Karpas-422 (cell line): ENCODE measurements at regions not wholly inside any gene's neighbourhood (a gene's known extent, or its start where the extent isn't known, plus 50 kb on each side); places are given as distances from the start of the nearest gene placed in this dataset.

Source experiments
- DNase-seq: peaks from one replicate; pipeline ENCODE4 v3.0.0-alpha.2; 2015
- H2AFZ ChIP-seq: fragments of 200-600 bp; sonication (generic); 2 replicates; pipeline ENCODE4 v1.6.1; 2014; ENCODE audit warnings: antibody characterized with exemption, low read length, mixed read lengths
- H3K27ac ChIP-seq: fragments of 200-600 bp; sonication (generic); 2 replicates; pipeline ENCODE4 v1.5.1; 2014; ENCODE audit warnings: mild to moderate bottlenecking, low read length, moderate library complexity
- H3K27me3 ChIP-seq: fragments of 200-600 bp; sonication (generic); 2 replicates; pipeline ENCODE4 v1.6.1; 2014; ENCODE audit warnings: low read length, mixed read lengths
- H3K36me3 ChIP-seq: fragments of 200-600 bp; sonication (generic); 2 replicates; pipeline ENCODE4 v1.6.1; 2014; ENCODE audit warnings: low read length, mixed read lengths; ENCODE audit not compliant: insufficient read depth
- H3K4me1 ChIP-seq: fragments of 200-600 bp; sonication (generic); 2 replicates; pipeline ENCODE4 v1.6.1; 2014; ENCODE audit warnings: mild to moderate bottlenecking, low read length, mixed read lengths
- H3K4me2 ChIP-seq: fragments of 200-600 bp; sonication (generic); 2 replicates; pipeline ENCODE4 v1.6.1; 2014; ENCODE audit warnings: low read length, low read depth, mild to moderate bottlenecking; ENCODE audit not compliant: poor library complexity, severe bottlenecking
- H3K4me3 ChIP-seq: fragments of 200-600 bp; sonication (generic); 2 replicates; pipeline ENCODE4 v1.5.1; 2014; ENCODE audit warnings: mild to moderate bottlenecking, antibody characterized with exemption, low read length, mixed read lengths
- H3K79me2 ChIP-seq: fragments of 200-600 bp; sonication (generic); 2 replicates; pipeline ENCODE4 v1.6.1; 2014; ENCODE audit warnings: mild to moderate bottlenecking, low read length, mixed read lengths
- H3K9ac ChIP-seq: fragments of 200-600 bp; sonication (generic); 2 replicates; pipeline ENCODE4 v1.6.0; 2014; ENCODE audit warnings: low read length
- H3K9me2 ChIP-seq: fragments of 200-600 bp; sonication (generic), shearing (Covaris generic); replicated peaks from 2 replicates; pipeline ENCODE4 v1.6.0; 2014; ENCODE audit warnings: mild to moderate bottlenecking, low read length, moderate library complexity; ENCODE audit not compliant: insufficient read depth
- H3K9me3 ChIP-seq: fragments of 300-700, 200-600 bp; sonication (generic); 2 replicates; pipeline ENCODE4 v1.6.1; 2014; ENCODE audit warnings: low read length, mixed read lengths
- H4K20me1 ChIP-seq: fragments of 200-600 bp; sonication (generic); 2 replicates; pipeline ENCODE4 v1.6.1; 2014; ENCODE audit warnings: mild to moderate bottlenecking, antibody characterized with exemption, low read length, low read depth; ENCODE audit not compliant: insufficient read depth

DNA sequence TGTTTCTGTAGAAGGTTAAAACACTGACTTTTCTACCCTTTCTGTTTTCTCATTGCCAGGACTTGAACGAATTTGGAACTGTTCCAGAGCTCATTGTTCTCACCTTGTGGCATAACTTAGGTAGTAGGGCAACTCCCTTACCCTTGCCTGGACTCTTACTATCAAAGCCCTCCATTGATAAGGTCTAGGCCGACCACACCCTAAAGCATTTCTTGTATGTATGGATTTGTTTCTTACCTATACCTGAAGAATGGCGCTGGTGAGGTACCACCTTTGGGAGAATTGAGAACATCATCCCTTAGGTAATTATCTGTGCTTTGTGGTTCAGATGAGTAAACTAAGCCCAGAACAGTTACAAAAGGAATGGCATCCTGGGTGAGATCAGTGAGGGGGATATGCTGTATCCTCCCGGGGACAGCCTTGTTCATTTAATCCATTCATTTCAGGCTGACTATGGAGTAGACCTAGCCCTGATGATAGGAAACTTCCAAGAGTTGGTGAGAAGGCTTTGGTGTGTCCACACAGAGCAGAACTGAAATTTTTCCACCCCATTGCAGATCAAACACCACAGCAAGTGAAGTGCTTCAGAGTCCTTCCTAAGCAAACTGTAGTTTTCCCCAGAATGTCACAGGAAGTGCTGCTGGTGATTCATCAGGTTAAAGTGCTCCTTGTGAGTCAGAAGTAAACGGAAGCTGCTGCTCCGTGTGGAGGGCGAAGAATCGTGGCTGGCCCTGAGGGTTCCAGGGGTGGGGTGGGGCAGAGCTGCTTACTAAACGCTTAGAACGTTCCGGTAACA, 113.0 kb downstream of the TEX26 start:
- Histone ChIP-seq H4K20me1 (no peaks in the 10 kb centered on the region), H2AFZ (no peak overlapping the region), H3K79me2 (no peaks in the 10 kb centered on the region), H3K9me2 (no peaks in the 10 kb centered on the region), H3K4me2 (no peak overlapping the region), H3K4me1 (peaks cover 4% of the 10 kb centered on the region; the same call in 1 of the 2 replicates), H3K27me3 (no peaks in the 10 kb centered on the region), H3K9me3 (no peaks in the 10 kb centered on the region), H3K4me3 (no peak overlapping the region), H3K36me3 (no peaks in the 10 kb centered on the region), H3K9ac (no peak overlapping the region), H3K27ac (no peak overlapping the region)
- DNase-seq = no peak

DNA sequence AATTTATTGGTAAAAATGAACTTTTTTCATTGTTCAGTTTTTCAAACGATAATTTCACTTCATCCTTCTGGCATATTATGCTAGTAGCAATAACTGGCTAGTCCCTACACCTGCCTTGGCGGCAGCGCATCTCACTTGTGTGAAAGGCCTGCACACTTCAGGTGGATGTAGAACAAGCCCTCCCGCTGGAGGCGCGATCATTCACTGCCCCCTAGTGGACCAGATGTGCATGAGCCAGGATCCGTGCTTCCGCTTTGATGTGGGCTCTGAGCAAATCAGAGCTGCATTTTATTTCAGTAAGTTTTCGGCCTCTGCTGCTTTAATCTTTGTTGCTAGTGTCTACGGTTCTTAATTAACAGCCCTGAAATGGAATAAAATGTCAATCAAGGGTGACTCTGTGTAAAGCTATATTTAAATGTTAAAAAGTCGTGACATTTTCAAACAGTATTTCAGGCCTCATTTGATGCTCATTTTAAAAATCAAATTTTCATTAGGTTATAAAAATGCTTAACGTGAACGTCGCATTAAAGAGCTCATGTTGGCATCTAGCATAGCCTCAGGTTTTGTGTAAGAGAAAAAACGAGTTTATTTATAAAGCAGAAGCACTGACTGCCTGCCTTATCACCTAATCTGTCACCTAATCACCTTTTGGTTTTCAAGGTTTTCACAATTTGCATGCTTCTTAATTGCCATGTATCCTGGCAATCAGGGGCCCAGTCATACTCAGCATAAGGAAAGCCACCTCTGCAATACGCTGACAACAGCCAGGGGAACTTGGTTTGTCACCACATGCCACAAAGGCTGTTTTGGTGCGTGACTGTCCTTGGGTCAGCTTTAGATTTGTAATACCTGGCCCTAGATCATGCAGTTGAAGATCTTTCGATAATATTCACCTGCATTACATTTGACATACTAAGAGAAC, 112.2 kb downstream of the TEX26 start:
- no peak overlapping the region for H3K4me3 ChIP-seq
- no peaks in the 10 kb centered on the region for H3K79me2 ChIP-seq
- no peaks in the 10 kb centered on the region for H3K27me3 ChIP-seq
- no peak overlapping the region for H3K27ac ChIP-seq
- no peaks in the 10 kb centered on the region for H4K20me1 ChIP-seq
- no peak overlapping the region for H3K4me2 ChIP-seq
- H3K4me1 ChIP-seq = peaks cover 4% of the 10 kb centered on the region; the same call in 1 of the 2 replicates
- DNase-seq = peak; percentile 93
- H3K36me3 ChIP-seq = no peaks in the 10 kb centered on the region
- no peak overlapping the region for H2AFZ ChIP-seq
- no peak overlapping the region for H3K9ac ChIP-seq
- no peaks in the 10 kb centered on the region for H3K9me3 ChIP-seq
- no peaks in the 10 kb centered on the region for H3K9me2 ChIP-seq

DNA sequence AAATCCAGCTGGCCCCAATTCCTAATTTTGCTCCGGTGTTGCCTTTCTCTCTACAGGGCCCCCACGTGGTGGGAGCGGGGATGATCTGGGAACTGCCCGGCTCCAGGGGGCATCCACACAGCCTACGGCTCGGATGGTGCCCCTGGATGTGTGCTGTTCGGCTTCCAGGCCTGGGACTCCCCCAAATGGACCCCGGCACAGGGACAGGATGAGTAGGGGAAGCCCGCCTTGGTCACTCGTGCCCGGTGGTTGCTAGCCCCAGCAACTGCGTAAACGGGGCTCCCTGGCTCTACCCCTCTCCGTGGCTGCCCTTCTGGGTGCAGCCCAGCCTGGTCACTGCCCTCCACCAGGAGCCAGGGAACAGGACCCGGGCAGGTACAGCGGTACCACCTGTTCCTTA, 111.5 kb downstream of the TEX26 start:
- Histone ChIP-seq H3K4me1 (peaks cover 9% of the 10 kb centered on the region), H3K9me3 (no peaks in the 10 kb centered on the region), H3K36me3 (no peaks in the 10 kb centered on the region), H3K9ac (no peak overlapping the region), H3K79me2 (no peaks in the 10 kb centered on the region), H3K9me2 (no peaks in the 10 kb centered on the region), H4K20me1 (no peaks in the 10 kb centered on the region), H3K27me3 (no peaks in the 10 kb centered on the region), H3K27ac (no peak overlapping the region), H3K4me2 (no peak overlapping the region), H3K4me3 (no peak overlapping the region), H2AFZ (no peak overlapping the region)
- DNase-seq = no peak

DNA sequence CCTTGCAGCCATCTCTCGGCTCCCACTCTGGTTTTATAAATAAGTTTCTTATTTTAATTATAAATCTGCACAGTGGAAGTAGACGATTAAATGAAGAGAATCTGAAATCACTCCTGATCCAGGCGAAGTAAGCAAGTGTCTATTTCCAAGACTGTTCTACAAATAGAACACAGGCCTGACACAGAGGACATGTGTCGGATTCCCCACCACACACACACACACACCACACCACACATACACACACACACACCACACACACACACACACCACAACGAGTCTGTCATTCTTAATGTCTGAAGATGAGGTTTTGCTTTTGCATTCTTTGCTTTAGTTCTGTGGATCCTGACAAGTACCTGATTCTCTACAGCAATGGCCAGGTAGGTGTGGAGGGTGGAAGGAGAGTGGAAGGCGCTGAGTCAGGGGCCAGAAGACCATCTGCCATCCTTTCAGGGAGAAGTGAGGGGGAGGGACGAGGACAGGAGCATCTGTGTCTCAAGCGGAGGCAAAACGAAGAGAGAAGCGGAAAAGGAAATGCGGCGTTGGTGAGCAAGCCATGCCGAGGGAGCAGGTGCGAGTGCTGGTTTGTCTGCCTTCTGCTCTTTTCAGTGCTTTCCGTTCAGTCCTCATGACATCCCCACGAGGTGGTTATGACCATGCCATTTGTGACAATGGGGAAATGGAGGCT, 110.2 kb downstream of the TEX26 start:
- Histone ChIP-seq H3K4me1 (peaks cover 10% of the 10 kb centered on the region), H3K9me2 (no peaks in the 10 kb centered on the region)
- DNase-seq = no peak

DNA sequence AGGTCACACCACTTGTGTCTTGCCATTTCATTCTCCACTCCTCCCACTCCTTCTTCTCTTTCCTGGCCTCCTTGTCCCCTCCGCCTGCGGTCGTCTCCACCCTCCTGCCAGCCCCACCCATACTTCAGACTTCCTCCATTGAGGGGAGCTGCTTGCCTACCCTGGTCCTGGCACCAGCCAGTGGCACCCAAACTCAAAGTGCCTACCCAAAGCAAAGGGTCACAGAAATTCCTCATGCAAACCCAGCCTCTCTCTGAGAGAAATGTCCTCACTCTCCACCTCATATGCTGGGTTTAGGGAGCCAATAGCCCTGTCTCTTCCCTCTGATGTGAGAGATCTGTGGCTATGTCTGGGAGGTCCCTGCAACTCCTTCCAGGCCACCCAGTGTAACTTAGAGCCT, 109.6 kb downstream of the TEX26 start:
- no peak overlapping the region for H3K4me2 ChIP-seq
- no peak overlapping the region for H3K9ac ChIP-seq
- H3K27ac ChIP-seq = no peak overlapping the region
- no peak overlapping the region for H2AFZ ChIP-seq
- no peaks in the 10 kb centered on the region for H4K20me1 ChIP-seq
- H3K9me3 ChIP-seq = no peaks in the 10 kb centered on the region
- no peak overlapping the region for H3K4me3 ChIP-seq
- no peak for DNase-seq
- H3K79me2 ChIP-seq = no peaks in the 10 kb centered on the region
- no peaks in the 10 kb centered on the region for H3K36me3 ChIP-seq
- peaks cover 10% of the 10 kb centered on the region for H3K4me1 ChIP-seq
- H3K9me2 ChIP-seq = no peaks in the 10 kb centered on the region
- H3K27me3 ChIP-seq = no peaks in the 10 kb centered on the region

More for the DNA sequence above, 110.2 kb downstream of the TEX26 start:
- H3K9ac ChIP-seq = no peak overlapping the region
- no peaks in the 10 kb centered on the region for H3K79me2 ChIP-seq
- no peak overlapping the region for H3K4me3 ChIP-seq
- no peak overlapping the region for H3K27ac ChIP-seq
- H3K4me2 ChIP-seq = no peak overlapping the region
- no peaks in the 10 kb centered on the region for H3K27me3 ChIP-seq
- H3K36me3 ChIP-seq = no peaks in the 10 kb centered on the region
- H2AFZ ChIP-seq = no peak overlapping the region
- H4K20me1 ChIP-seq = no peaks in the 10 kb centered on the region
- H3K9me3 ChIP-seq = no peaks in the 10 kb centered on the region

DNA sequence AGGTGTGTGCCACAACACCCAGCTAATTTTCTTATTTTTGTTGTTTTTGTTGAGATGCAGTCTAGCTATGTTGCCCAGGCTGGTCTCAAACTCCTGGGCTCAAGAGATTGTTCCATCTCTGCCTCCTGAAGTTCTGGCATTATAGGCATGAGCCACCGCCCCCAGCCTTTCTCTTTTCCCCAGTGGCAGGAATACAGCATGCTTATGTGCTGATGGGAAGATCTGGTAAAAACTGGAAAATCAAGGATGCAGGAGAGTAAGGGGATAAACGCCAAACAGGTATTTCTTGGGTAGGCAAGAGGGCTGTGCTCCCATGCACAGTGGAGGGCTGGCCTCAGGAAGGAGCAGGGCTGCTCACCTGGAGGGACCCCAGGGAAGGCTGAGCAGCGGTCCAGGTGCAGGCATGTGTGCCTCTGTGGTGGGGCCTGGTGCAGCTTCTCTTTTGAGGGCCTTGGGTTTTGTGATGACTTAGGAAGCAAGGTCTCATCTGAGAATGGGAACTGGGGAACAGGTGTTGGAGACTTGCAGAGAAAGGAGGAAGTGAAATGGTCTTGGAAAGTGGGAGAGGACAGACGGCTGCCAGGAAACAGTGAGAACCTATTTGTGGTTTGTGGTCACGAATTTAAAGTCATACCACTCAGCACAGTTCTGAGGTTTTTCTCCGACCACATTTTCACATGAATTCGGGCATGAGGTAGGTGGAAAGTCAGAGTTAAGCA, 106.5 kb downstream of the TEX26 start:
- H3K4me2 ChIP-seq = no peak overlapping the region
- H3K36me3 ChIP-seq = no peaks in the 10 kb centered on the region

DNA sequence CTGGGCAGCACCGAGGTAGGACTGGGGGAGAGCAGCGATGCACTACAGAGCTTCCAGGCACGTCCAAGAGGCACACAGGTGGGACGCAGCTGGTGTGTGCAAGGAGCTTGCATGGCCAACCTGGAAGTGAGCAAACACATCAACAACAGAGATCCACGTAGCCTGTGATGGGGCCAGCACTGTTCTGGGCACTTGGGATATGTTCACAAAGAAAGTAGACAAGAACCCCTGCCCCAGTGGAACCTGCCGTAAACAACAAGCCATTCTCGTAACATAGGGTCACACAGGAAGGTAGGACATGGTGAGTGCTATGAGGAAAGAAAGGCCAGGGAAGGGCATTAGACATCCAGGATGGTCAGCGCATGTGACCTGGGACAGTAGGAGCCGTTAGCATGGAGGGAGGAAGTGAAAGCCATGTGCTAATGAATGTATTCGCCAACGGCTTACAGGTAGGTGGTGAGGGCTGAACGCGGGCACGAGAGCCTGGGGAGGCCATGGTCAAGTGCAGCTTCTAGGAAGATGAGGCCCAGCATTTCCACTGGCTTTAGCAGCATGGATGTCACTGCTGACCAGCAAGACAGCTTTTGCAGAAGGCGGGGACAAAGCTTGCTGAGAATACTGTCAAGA, 105.5 kb downstream of the TEX26 start:
- H3K36me3 ChIP-seq = no peaks in the 10 kb centered on the region
- H3K9me3 ChIP-seq = no peaks in the 10 kb centered on the region
- no peak overlapping the region for H3K4me2 ChIP-seq
- H4K20me1 ChIP-seq = no peaks in the 10 kb centered on the region
- H2AFZ ChIP-seq = no peak overlapping the region
- no peak overlapping the region for H3K9ac ChIP-seq
- H3K79me2 ChIP-seq = no peaks in the 10 kb centered on the region
- no peak overlapping the region for H3K27ac ChIP-seq
- no peaks in the 10 kb centered on the region for H3K9me2 ChIP-seq
- H3K4me1 ChIP-seq = peaks cover 6% of the 10 kb centered on the region
- DNase-seq = no peak
- H3K4me3 ChIP-seq = no peak overlapping the region
- no peaks in the 10 kb centered on the region for H3K27me3 ChIP-seq

More for the DNA sequence above, 106.5 kb downstream of the TEX26 start:
- Histone ChIP-seq H3K9ac (no peak overlapping the region), H2AFZ (no peak overlapping the region), H3K9me2 (no peaks in the 10 kb centered on the region), H3K27ac (no peak overlapping the region), H3K27me3 (no peaks in the 10 kb centered on the region), H4K20me1 (no peaks in the 10 kb centered on the region), H3K9me3 (no peaks in the 10 kb centered on the region), H3K4me3 (no peak overlapping the region), H3K79me2 (no peaks in the 10 kb centered on the region), H3K4me1 (peaks cover 6% of the 10 kb centered on the region)
- no peak for DNase-seq
